Stimulated activated naive B cell treated with anti-CD40 and anti-IgM and Interleukin-4, amounts not matched to agents 10 μg/mL and 1 μg/mL and 100 μg/mL, for 72 hours (primary cell): ENCODE measurements at regions not wholly inside any gene's neighbourhood (a gene's known extent, or its start where the extent isn't known, plus 50 kb on each side); places are given as distances from the start of the nearest gene placed in this dataset.

Experiments used
- ATAC-seq, 2 donors: fragments of 150-1000 bp; cut with Tn5 transposase; replicated peaks; 2 replicates each; pipeline ENCODE4 v1.10.0; 2021; ENCODE audit warnings: moderate library complexity in 1 of 2
- DNase-seq: peaks from one replicate; pipeline ENCODE4 v3.0.0; 2021
- H3K27ac Mint-ChIP-seq: one replicate; pipeline ENCODE4 v1.8.0; 2022; ENCODE audit warnings: mild to moderate bottlenecking, mixed read lengths
- H3K27me3 Mint-ChIP-seq, 2 donors: one replicate each; pipeline ENCODE4 v1.8.0; 2022; ENCODE audit warnings: mixed read lengths in 2 of 2
- H3K36me3 Mint-ChIP-seq, 2 donors: one replicate each; pipeline ENCODE4 v1.8.0; 2022; ENCODE audit warnings: mixed read lengths in 2 of 2, mild to moderate bottlenecking in 1 of 2
- H3K4me1 Mint-ChIP-seq, 2 donors: one replicate each; pipeline ENCODE4 v1.8.0; 2022; ENCODE audit warnings: mixed read lengths in 2 of 2, mild to moderate bottlenecking in 1 of 2
- H3K4me3 Mint-ChIP-seq, 2 donors: one replicate each; pipeline ENCODE4 v1.8.0; 2022; ENCODE audit warnings: mild to moderate bottlenecking in 2 of 2, mixed read lengths in 2 of 2, moderate library complexity in 1 of 2
- H3K9me3 Mint-ChIP-seq, 2 donors: one replicate each; pipeline ENCODE4 v1.8.0; 2022; ENCODE audit warnings: mixed read lengths in 2 of 2, mild to moderate bottlenecking in 1 of 2

DNA sequence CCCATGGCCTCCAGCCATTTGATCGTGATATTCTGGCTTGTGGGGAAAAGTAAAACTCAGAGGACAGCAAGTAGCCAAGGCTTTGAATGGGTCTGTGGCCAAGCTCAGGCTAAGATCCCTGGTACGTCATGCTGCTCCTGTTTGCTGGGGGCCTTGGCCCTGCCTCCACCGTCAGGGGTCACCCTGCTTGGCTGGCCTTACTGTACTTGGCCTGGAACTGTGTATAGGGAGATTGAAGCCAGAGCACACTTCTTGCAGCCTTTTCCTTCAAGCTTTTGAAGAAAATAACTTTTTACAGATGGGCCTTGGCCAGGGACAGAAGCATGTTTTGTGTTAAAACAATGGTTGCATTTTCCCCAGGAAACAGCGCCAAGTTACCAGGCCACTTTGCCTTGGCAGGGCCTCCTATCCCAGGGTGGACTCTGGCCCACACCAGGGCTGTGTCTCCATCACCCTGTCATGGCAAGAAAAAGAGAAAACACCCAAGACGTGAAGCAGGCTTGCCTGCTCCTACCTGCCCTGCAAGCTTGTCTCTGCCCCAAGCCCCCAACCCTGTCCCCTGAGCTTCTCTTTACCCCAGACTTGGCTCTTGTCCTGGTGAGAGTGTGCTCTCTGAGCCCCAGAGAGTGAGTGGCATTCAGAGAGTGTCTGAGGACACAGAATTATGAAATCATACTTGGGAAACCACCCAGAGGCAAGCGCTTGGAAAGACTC, 286.9 kb downstream of the GADD45G start:
- ATAC-seq, result no peak
- H3K4me1 Mint-ChIP-seq, result peaks cover 3 to 10% of the 10 kb centered on the region in 2 donors
- no peak for DNase-seq
- no peaks in the 10 kb centered on the region for H3K36me3 Mint-ChIP-seq
- H3K4me3 Mint-ChIP-seq, result no peak overlapping the region
- no peak overlapping the region for H3K27ac Mint-ChIP-seq
- H3K27me3 Mint-ChIP-seq, result peaks cover 0 to 4% of the 10 kb centered on the region in 2 donors
- no peaks in the 10 kb centered on the region for H3K9me3 Mint-ChIP-seq

DNA sequence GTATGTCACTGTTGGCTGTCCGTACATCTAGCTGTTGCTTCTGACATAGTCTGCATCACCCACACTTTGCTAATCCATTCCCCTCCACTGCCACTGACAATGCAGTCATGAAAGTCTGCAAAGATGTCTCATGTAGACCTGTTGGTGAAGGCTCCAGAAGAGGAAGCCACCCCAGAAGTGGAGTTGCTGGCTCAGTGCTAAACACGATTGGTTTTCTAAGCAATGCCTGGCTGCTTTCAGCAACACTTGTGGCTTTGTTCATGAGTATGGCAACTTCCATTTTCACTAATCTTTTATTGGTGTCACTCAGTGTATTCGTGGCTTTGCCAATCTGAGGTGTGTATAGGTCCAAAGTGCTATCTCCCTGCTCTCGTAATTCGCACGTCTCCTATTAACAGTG, 288.1 kb downstream of the GADD45G start:
- ATAC-seq (peak in 1 of 2 donors; percentile 60), DNase-seq (no peak)
- no peaks in the 10 kb centered on the region for H3K36me3 Mint-ChIP-seq
- H3K4me1 Mint-ChIP-seq, result peaks cover 3 to 10% of the 10 kb centered on the region in 2 donors
- no peak overlapping the region for H3K4me3 Mint-ChIP-seq
- peaks cover 0 to 4% of the 10 kb centered on the region in 2 donors for H3K27me3 Mint-ChIP-seq
- no peaks in the 10 kb centered on the region for H3K9me3 Mint-ChIP-seq
- H3K27ac Mint-ChIP-seq, result peak overlapping the region; percentile 1

DNA sequence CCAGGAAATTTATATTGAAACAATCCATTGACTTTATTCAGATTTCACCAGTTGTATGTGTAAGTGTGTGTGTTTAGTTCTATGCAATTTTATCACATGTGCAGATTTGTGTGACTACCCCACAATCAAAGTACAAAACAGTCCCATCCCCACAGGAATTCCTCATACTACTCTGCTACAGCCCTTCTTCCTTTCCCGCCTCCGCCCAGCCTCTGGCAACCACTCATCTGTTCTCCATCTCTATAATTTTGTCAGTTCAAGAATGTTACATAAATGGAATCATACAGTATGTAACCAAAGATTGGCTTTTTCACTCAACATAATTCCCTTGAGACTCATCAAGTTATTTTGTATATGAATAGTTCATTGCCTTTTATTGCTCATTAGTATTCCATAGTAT, 289.1 kb downstream of the GADD45G start:
- H3K27me3 Mint-ChIP-seq, result peaks cover 0 to 8% of the 10 kb centered on the region in 2 donors
- ATAC-seq (no peak), DNase-seq (no peak)
- no peaks in the 10 kb centered on the region for H3K36me3 Mint-ChIP-seq
- H3K4me3 Mint-ChIP-seq, result no peak overlapping the region
- H3K9me3 Mint-ChIP-seq, result no peaks in the 10 kb centered on the region
- no peak overlapping the region for H3K27ac Mint-ChIP-seq
- H3K4me1 Mint-ChIP-seq, result peaks cover 3 to 10% of the 10 kb centered on the region in 2 donors

DNA sequence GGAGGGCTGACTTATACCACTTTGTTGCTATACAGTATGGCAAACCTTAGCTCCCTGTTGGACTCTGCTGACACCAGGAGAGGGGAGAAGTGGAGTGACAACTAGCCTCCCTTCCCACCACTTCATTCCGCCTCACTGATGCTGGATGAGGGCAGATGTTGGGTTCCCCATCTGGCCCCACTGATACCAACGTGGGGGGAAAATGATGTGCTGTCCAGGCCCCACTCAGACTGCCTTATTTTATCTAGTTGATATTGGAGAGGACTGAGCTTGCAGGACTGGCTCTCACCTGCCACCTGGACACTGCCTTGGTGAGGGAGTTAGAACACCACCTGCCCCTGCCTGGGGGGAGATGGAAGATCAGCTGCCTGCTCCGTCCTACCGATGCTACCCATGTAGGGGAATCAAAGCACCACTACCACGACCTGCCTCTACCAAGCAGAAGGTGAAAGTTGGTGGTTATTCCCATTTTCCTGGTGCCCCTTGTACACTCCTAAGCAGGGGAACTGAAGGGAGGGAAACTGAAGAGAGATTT, 292.1 kb downstream of the GADD45G start:
- no peak for DNase-seq
- Mint-ChIP-seq H3K27ac (no peak overlapping the region), H3K4me1 (peaks cover 3 to 10% of the 10 kb centered on the region in 2 donors), H3K27me3 (peaks cover 9 to 16% of the 10 kb centered on the region in 2 donors), H3K9me3 (no peaks in the 10 kb centered on the region), H3K4me3 (no peak overlapping the region), H3K36me3 (no peaks in the 10 kb centered on the region)
- no peak for ATAC-seq

DNA sequence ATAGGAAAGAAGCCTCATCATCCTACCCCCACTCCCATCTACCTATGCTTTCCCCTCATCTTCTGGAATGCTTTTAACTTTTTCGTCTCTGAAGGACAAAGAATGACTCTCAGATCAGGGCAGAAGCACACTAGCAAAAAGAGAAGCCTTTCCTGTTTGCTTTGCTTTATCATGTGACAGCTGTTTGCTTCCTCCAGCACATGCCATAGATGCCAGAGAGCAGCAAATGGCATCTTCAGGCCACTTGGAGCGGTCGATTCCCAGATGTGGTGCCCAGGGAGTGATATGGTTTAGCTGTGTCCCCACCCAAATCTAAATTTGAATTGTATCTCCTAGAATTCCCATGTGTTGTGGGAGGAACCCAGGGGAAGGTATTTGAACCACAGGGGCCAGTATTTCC, 294.8 kb downstream of the GADD45G start:
- Mint-ChIP-seq H3K27ac (no peak overlapping the region), H3K27me3 (peaks cover 21 to 23% of the 10 kb centered on the region in 2 donors), H3K4me3 (no peak overlapping the region), H3K9me3 (no peaks in the 10 kb centered on the region), H3K4me1 (peaks cover 1 to 10% of the 10 kb centered on the region in 2 donors), H3K36me3 (no peaks in the 10 kb centered on the region)
- no peak for ATAC-seq
- DNase-seq, result no peak

DNA sequence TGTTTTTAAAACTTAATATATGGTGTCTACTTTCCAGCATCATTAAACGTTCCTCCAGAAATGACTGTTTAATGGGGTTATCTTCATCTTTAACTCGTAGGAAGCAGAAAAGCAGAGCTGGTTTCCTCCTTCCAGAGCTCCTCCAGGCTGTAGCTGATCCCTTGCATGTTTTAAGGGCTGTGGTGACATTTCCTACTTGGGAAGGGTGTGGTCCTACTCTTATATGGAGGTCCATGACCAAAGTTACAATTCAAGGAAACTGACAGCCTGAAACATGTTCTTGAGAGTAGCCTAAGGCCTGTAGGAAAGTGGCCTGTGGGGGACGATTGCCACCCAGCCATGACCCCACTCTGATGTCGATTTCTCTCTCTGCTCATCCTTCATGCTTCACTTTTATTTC, 297.1 kb downstream of the GADD45G start:
- H3K27me3 Mint-ChIP-seq, result peaks cover 23 to 28% of the 10 kb centered on the region in 2 donors

DNA sequence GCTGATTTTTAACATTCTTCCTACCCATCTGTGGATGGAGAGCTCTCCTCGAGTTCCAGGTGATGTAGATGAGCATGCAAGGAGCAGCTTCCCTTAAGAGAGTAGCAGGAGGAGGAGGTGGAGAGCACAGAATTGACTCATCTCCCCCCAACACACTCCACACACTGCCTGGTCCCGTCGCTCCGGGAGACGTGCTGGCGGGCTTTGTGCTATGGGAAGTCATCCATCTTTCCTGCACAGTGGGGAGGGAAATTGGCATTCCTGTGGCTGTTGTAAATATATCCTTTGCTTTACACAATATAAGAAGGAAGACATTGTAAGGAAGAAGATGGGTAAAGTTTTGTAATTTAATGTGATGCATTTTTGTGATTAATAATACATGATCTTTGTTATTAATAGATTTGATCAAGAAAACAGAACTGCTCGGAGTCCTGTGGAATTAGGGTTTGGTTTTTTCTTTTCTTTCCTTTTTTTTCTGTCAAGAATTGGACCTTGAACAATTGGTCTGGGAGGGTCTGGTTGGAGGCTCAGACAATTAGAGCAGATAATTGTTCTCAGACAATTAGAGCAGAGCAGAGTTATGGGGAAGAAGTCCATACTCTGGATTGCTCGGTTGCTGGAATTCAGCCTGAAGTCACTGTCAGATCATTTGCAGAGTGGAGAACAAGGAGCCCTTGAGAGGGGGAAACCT, 297.8 kb downstream of the GADD45G start:
- DNase-seq (no peak), ATAC-seq (no peak)
- Mint-ChIP-seq H3K9me3 (no peaks in the 10 kb centered on the region), H3K27me3 (peaks cover 23 to 28% of the 10 kb centered on the region in 2 donors), H3K4me3 (no peak overlapping the region), H3K4me1 (no peaks in the 10 kb centered on the region), H3K27ac (no peak overlapping the region), H3K36me3 (no peaks in the 10 kb centered on the region)

More for the DNA sequence above, 297.1 kb downstream of the GADD45G start:
- no peaks in the 10 kb centered on the region for H3K36me3 Mint-ChIP-seq
- no peaks in the 10 kb centered on the region for H3K4me1 Mint-ChIP-seq
- H3K9me3 Mint-ChIP-seq, result no peaks in the 10 kb centered on the region
- DNase-seq (no peak), ATAC-seq (no peak)
- H3K4me3 Mint-ChIP-seq, result no peak overlapping the region
- no peak overlapping the region for H3K27ac Mint-ChIP-seq

DNA sequence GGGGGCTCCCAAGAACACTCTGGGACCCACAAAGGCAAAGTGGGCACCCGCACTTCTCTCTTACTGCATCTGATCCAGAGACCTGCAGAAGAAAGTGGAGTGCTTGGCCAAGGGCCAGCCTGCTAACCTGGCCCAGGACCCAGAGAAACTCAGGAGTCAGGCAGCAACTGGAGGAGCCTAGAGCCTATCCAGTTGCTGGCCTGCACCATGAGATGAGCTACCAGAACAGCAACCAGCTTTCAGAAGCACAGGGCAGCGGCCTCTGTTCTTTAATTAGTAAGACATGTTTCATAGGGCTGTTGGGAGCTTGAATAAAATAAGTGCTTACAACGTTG, 298.3 kb downstream of the GADD45G start:
- DNase-seq (no peak), ATAC-seq (no peak)
- Mint-ChIP-seq H3K36me3 (no peaks in the 10 kb centered on the region), H3K4me1 (no peaks in the 10 kb centered on the region), H3K4me3 (no peak overlapping the region), H3K9me3 (no peaks in the 10 kb centered on the region), H3K27me3 (peaks cover 21 to 28% of the 10 kb centered on the region in 2 donors), H3K27ac (no peak overlapping the region)

DNA sequence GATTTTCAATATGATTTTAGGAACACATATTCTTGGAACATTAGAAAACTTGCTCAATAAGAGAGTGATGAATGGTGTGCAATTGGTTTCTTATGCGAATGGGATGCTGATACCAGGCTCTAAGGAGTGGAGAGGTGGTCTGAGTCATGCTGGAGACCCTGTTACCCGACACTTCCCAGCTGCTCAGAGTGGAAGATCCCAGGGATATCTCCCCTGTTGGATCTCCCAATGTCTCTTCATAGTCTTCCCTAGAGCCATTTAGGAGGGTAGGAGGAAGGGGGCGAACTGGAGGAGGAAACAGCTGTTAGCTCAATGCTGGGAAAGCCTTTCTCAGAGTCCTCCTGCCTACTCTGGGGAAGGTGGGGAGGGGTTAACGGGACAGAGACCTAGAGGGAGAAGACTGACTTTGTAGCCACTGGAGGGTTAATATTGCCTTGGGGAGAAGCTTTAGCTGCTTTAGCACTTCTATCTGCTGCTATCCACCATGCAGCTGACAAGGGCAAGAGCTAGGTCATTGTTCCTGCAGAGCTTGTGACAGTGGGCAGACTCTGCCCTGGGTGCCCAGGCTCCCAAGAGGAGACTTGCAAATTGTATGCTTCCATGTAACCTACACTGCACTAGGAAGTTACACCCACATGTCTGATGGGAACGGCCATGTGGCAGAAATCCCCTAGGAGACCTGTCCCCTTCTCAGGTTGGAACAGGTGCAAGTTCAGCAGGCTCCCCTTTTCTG, 301.0 kb downstream of the GADD45G start:
- ATAC-seq, result no peak
- peaks cover 14 to 28% of the 10 kb centered on the region in 2 donors for H3K27me3 Mint-ChIP-seq
- H3K4me3 Mint-ChIP-seq, result no peak overlapping the region
- no peaks in the 10 kb centered on the region for H3K36me3 Mint-ChIP-seq
- no peak for DNase-seq
- H3K27ac Mint-ChIP-seq, result no peak overlapping the region
- H3K4me1 Mint-ChIP-seq, result no peaks in the 10 kb centered on the region
- no peaks in the 10 kb centered on the region for H3K9me3 Mint-ChIP-seq

DNA sequence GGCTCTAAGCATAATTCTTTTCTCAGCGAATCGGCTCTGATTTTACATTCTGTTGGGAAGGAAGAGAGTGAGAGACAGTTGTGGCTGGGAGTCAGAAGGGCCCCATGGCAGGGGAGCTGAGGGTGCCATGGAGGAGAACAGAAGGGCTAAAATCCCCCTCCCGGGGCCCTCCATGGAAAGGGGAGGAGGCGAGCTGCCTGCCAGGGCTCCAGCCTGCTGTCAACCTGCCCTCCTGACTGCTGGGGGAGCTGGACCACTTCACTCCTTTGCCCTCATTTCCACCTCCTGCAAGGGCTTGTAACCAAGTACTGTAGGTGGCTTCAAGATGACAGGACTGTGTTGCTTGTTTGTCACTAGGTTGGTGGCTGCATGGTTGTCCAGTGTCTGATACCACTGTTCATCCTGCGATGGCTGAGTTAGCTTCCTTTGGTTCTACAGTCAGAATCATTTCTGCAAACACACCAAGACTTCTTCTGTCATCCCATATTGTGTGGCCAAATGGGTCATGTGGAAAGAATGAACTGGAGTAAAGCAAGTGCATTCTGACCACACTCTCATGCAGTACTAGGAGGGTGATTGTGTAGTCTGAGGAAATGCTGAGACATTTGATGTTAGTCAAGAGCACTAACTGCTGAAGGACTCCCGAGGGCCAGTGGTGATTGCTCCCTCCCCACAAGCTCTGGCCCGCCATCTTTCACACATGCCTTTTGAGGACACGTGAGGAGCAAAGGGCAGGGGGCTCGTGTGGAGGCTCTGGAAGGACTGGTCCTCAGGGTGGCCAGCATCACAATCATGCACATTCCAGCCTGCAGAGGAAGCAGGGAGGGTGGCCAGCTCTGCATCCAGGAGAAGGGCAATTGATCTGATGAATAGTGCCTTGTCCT, 307.2 kb downstream of the GADD45G start:
- Mint-ChIP-seq H3K4me3 (no peak overlapping the region), H3K9me3 (no peaks in the 10 kb centered on the region), H3K27ac (no peak overlapping the region), H3K4me1 (peaks cover 4 to 13% of the 10 kb centered on the region in 2 donors), H3K36me3 (no peaks in the 10 kb centered on the region), H3K27me3 (no peaks in the 10 kb centered on the region)
- DNase-seq (no peak), ATAC-seq (no peak)

DNA sequence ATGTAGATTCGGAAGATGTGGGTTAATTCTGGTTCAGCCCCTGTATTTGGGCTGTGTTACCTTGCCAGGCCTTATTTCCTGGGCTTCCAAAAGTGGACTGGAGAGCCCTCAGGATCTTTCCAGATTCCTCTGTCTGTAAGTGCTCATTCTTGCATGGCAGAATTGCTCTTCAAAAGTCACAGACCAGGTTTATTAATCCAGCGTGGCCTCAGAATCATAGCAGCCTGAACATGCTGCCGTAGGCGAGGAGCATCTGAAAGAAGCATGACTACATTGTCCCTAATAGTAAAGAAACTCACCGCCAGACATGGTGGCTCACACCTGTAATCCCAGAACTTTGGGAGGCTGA, 307.8 kb downstream of the GADD45G start:
- DNase-seq (no peak), ATAC-seq (no peak)
- Mint-ChIP-seq H3K27me3 (no peaks in the 10 kb centered on the region), H3K9me3 (no peaks in the 10 kb centered on the region), H3K27ac (no peak overlapping the region), H3K4me3 (no peak overlapping the region), H3K4me1 (peaks cover 4 to 14% of the 10 kb centered on the region in 2 donors), H3K36me3 (no peaks in the 10 kb centered on the region)

DNA sequence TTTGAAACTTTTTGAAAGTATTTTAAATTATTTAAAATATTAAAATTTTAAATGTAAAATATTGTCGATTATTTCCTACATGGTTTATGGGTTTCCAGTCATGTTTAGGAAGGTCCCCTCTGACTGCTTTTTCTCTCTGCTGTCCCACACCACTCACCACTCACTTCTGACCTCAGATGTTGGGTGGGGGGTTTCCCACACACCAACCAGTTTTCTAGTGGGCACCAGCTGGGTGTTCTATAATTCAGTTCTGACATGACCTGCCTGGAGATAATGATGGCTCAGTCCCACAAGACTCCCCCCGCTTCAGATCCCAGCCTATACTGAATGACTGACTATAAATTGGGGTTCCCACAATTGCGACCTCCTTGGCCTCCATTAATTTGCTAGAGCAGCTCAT, 310.4 kb downstream of the GADD45G start:
- Mint-ChIP-seq H3K36me3 (no peaks in the 10 kb centered on the region), H3K27me3 (peaks cover 9 to 16% of the 10 kb centered on the region in 2 donors), H3K9me3 (no peaks in the 10 kb centered on the region), H3K4me3 (no peak overlapping the region), H3K4me1 (peaks cover 13 to 32% of the 10 kb centered on the region in 2 donors), H3K27ac (no peak overlapping the region)
- DNase-seq (peak; percentile 23), ATAC-seq (peak; percentile 48 to 68)

DNA sequence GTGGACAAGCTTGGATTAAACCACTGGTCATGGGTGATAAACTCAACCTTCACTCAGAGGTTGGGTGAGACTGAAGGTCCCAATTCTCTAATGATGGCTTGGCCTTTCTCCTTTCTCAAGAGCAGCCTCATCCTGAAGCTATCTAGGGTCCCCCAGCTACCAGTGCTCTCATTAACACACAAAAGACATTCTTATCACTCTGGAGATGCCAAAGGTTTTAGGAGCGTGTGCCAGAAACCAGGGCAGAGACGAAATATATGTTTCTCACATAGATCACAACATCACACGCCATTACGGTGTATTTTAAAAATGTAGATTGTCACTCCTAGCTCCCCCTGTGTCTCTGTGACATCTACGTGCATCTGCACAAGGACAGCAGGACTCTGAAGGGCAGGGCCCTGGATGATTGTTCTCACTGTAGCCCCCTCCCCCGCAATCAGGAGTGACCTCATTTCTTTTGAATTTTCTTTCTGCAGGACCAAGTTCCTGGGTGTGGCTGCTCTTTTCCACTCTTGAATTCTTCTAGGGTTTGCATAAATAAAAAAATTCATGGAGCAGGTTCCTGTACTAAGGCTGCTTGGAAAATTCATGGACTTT, 311.3 kb downstream of the GADD45G start:
- DNase-seq (no peak), ATAC-seq (no peak)
- H3K27me3 Mint-ChIP-seq, result peaks cover 11 to 19% of the 10 kb centered on the region in 2 donors
- no peaks in the 10 kb centered on the region for H3K9me3 Mint-ChIP-seq
- peaks cover 13 to 38% of the 10 kb centered on the region in 2 donors for H3K4me1 Mint-ChIP-seq
- no peak overlapping the region for H3K4me3 Mint-ChIP-seq
- no peaks in the 10 kb centered on the region for H3K36me3 Mint-ChIP-seq
- no peak overlapping the region for H3K27ac Mint-ChIP-seq
